Gastrocnemius medialis (tissue), 4 donors: ENCODE measurements at regions not wholly inside any gene's neighbourhood (a gene's known extent, or its start where the extent isn't known, plus 50 kb on each side); places are given as distances from the start of the nearest gene placed in this dataset.
"Not testable (repeated sequence)": the region's sequence is repeated elsewhere in the genome, so short reads cannot be mapped to it uniquely, and the experiment has no call there.

Experiments
- ATAC-seq, 2 donors: fragments of 150-250 bp; one replicate each; pipeline ENCODE4 v1.9.1; 2016
- DNase-seq, 2 donors: peaks; one replicate each; pipeline ENCODE4 v3.0.0-alpha.2; 2019
- H3K27ac ChIP-seq, 4 donors: fragments of 200-600 bp; sonication (generic); 1 replicate in 1 of 4; 2 replicates in 3 of 4; pipeline ENCODE4 v1.5.1; 2016 to 2018; ENCODE audit warnings: mild to moderate bottlenecking in 2 of 4, moderate library complexity in 1 of 4
- H3K27me3 ChIP-seq, 3 donors: fragments of 200-600 bp; sonication (generic) in 2 of 3; 1 replicate in 1 of 3; 2 replicates in 2 of 3; pipeline versions ENCODE4 v1.5.1 to v1.6.0; 2016 to 2019; ENCODE audit warnings: mild to moderate bottlenecking in 1 of 3, moderate library complexity in 1 of 3
- H3K36me3 ChIP-seq, 2 donors: fragments of 200-600 bp; sonication (generic) in 1 of 2; one replicate each; pipeline ENCODE4 v1.5.1; 2017 to 2018
- H3K4me1 ChIP-seq, 2 donors: fragments of 200-600 bp; sonication (generic) in 1 of 2; one replicate each; pipeline ENCODE4 v1.5.1; 2016 to 2017; ENCODE audit warnings: mild to moderate bottlenecking in 2 of 2
- H3K4me3 ChIP-seq, 4 donors: fragments of 200-600 bp; sonication (generic) in 3 of 4; 1 replicate in 1 of 4; 2 replicates in 3 of 4; pipeline ENCODE4 v1.5.1; 2016 to 2019; ENCODE audit warnings: mild to moderate bottlenecking in 2 of 4
- H3K9me3 ChIP-seq, 3 donors: fragments of 200-600 bp; sonication (generic) in 2 of 3; 1 replicate in 1 of 3; 2 replicates in 2 of 3; pipeline ENCODE4 v1.5.1; 2016 to 2019
- POLR2A ChIP-seq, 2 donors: fragments of 450-650 bp; IDR thresholded peaks; one replicate each; pipeline ENCODE4 v1.6.1; 2017; ENCODE audit warnings: antibody characterized with exemption in 2 of 2, mild to moderate bottlenecking in 2 of 2, moderate library complexity in 2 of 2
- in situ Hi-C, 4 donors: fragments of 200-750 bp; cut with MboI; loops; one replicate each; pipeline versions ENCODE4 v1.15.0 to v1.8.0; 2017; ENCODE audit warnings: low sequenced_read_pairs in 4 of 4
- intact Hi-C: fragments of 100-400 bp; cut with DNase I; formaldehyde crosslinking; loops from one replicate; pipeline ENCODE4 v1.15.1; 2023; ENCODE audit warnings: low total_unique reads
- TF ChIP-seq, protein P1 (sequence below), 5 experiments: fragments of 450-650 bp in 3 of 5; fragments of 200-600 bp in 2 of 5; sonication (generic) in 2 of 5; IDR thresholded peaks in 4 of 5; conservative IDR thresholded peaks in 1 of 5; 1 replicate in 4 of 5; 2 replicates in 1 of 5; pipeline ENCODE4 v1.5.1; 2016 to 2019; ENCODE audit warnings: antibody characterized with exemption in 5 of 5, mild to moderate bottlenecking in 3 of 5, moderate library complexity in 3 of 5

GRCh38 chr2:61732787-61733186 lies 121.1 kb downstream of the FAM161A start:
- intact Hi-C loops (no loop called here), in situ Hi-C loops (no loop called here)
- Histone ChIP-seq H3K27me3 (no peaks in the 10 kb centered on the region), H3K4me1 (no peaks in the 10 kb centered on the region), H3K9me3 (no peaks in the 10 kb centered on the region), H3K27ac (no peak overlapping the region), H3K4me3 (no peak overlapping the region), H3K36me3 (no peaks in the 10 kb centered on the region)
- no peak for TF ChIP-seq POLR2A (IDR thresholded peaks at IDR 0.05)
- TF ChIP-seq, protein P1, sequence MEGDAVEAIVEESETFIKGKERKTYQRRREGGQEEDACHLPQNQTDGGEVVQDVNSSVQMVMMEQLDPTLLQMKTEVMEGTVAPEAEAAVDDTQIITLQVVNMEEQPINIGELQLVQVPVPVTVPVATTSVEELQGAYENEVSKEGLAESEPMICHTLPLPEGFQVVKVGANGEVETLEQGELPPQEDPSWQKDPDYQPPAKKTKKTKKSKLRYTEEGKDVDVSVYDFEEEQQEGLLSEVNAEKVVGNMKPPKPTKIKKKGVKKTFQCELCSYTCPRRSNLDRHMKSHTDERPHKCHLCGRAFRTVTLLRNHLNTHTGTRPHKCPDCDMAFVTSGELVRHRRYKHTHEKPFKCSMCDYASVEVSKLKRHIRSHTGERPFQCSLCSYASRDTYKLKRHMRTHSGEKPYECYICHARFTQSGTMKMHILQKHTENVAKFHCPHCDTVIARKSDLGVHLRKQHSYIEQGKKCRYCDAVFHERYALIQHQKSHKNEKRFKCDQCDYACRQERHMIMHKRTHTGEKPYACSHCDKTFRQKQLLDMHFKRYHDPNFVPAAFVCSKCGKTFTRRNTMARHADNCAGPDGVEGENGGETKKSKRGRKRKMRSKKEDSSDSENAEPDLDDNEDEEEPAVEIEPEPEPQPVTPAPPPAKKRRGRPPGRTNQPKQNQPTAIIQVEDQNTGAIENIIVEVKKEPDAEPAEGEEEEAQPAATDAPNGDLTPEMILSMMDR (IDR thresholded peaks at IDR 0.05 in 4 of 5, conservative IDR thresholded peaks at IDR 0.05 in 1 of 5): peak in 1 of 5 experiments; percentile 5
- no peak for ATAC-seq
- DNase-seq: no peak

GRCh38 chr2:61727746-61728145 lies 126.1 kb downstream of the FAM161A start:
- TF ChIP-seq, protein P1 (IDR thresholded peaks at IDR 0.05 in 4 of 5, conservative IDR thresholded peaks at IDR 0.05 in 1 of 5): no peak
- no peak for TF ChIP-seq POLR2A (IDR thresholded peaks at IDR 0.05)
- H3K9me3 ChIP-seq: peaks cover 0 to 4% (median 0%) of the 10 kb centered on the region in 3 donors
- H3K27me3 ChIP-seq: no peaks in the 10 kb centered on the region
- no peaks in the 10 kb centered on the region for H3K36me3 ChIP-seq
- H3K4me1 ChIP-seq: peaks cover 14 to 23% of the 10 kb centered on the region in 2 donors
- intact Hi-C loops (no loop called here), in situ Hi-C loops (no loop called here)
- no peak for DNase-seq
- H3K4me3 ChIP-seq: no peak overlapping the region
- no peak overlapping the region for H3K27ac ChIP-seq
- ATAC-seq: no peak

DNA sequence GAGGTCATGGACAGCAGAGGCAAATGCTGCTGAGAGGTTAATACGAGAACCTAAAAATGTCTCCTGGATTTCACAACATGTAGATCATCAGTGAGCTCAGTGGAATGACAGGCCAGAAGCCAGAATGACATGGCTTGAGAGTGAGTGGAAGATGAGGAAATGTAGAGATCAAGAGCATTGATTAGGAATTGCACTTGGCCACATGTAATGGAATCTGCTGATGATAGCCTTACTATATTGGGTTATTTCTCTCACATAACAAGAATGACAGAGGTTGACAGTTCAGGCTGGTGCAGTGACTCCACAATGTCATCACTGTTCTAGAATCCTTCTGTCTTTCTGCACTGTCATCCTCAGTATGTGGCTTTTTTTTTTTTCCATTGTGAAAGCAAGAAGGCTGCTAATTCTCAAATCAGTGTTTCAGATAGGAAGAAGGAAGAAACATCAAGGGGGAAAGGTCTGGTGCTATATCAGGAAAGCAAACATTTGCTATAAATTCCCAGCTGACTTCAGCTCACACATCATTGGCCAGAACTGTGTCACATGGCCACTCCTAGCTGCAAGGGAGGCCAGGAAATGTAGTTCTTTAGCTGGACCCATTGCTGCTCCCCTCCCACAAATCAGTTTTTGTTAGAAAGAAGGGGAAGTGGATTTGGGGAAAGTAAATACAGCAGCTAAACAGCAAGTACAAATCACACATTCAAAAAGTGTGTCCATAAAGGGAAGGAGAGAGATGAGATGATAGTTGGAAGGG lies 127.2 kb downstream of the FAM161A start:
- H3K27ac ChIP-seq: peak overlapping the region; percentile 28 to 64 (median 58)

GRCh38 chr2:61723364-61723763 lies 130.5 kb downstream of the FAM161A start:
- DNase-seq, in situ Hi-C loops: not testable (repeated sequence)
- peak overlapping the region; percentile 84 to 92 (median 91) for H3K27ac ChIP-seq

More for the DNA sequence above, 127.2 kb downstream of the FAM161A start:
- no peak overlapping the region for H3K4me3 ChIP-seq
- peak; percentile 31 to 53 for ATAC-seq
- peaks cover 0 to 4% (median 0%) of the 10 kb centered on the region in 3 donors for H3K9me3 ChIP-seq
- TF ChIP-seq, protein P1 (IDR thresholded peaks at IDR 0.05 in 4 of 5, conservative IDR thresholded peaks at IDR 0.05 in 1 of 5): no peak
- TF ChIP-seq POLR2A (IDR thresholded peaks at IDR 0.05): no peak
- no peaks in the 10 kb centered on the region for H3K36me3 ChIP-seq
- peaks cover 25 to 34% of the 10 kb centered on the region in 2 donors for H3K4me1 ChIP-seq
- intact Hi-C loops: no loop called here
- H3K27me3 ChIP-seq: no peaks in the 10 kb centered on the region
- in situ Hi-C loops: no loop called here
- no peak for DNase-seq

GRCh38 chr2:61722800-61723199 lies 131.1 kb downstream of the FAM161A start:
- intact Hi-C loops (loop anchor here (2.0 kb wide), 1 partner anchor 40 kb away; no protein-coding TSS in a partner anchor), in situ Hi-C loops (no loop called here)
- H3K4me1 ChIP-seq: peaks cover 54% of the 10 kb centered on the region in 2 donors
- no peak for TF ChIP-seq POLR2A (IDR thresholded peaks at IDR 0.05)
- TF ChIP-seq, protein P1 (IDR thresholded peaks at IDR 0.05 in 4 of 5, conservative IDR thresholded peaks at IDR 0.05 in 1 of 5): no peak
- peak overlapping the region; percentile 84 to 92 (median 91) for H3K27ac ChIP-seq
- H3K9me3 ChIP-seq: peaks cover 0 to 4% (median 0%) of the 10 kb centered on the region in 3 donors
- no peak for DNase-seq
- no peak overlapping the region for H3K4me3 ChIP-seq
- H3K27me3 ChIP-seq: no peaks in the 10 kb centered on the region
- no peaks in the 10 kb centered on the region for H3K36me3 ChIP-seq
- ATAC-seq: peak; percentile 26 to 37

More at GRCh38 chr2:61723364-61723763, 130.5 kb downstream of the FAM161A start:
- not testable (repeated sequence) for H3K27me3 ChIP-seq, ATAC-seq, H3K4me3 ChIP-seq, H3K36me3 ChIP-seq, H3K9me3 ChIP-seq
- intact Hi-C loops: loop anchor here (2.0 kb wide), 1 partner anchor 39 kb away; no protein-coding TSS in a partner anchor
- peaks cover 52 to 53% of the 10 kb centered on the region in 2 donors for H3K4me1 ChIP-seq
